Activated CD4-positive, alpha-beta T cell treated with anti-CD3 and anti-CD28 coated beads, Interleukin-2, amount 50 U/mL, for 48 hours (primary cell): ENCODE measurements at regions not wholly inside any gene's neighbourhood (a gene's known extent, or its start where the extent isn't known, plus 50 kb on each side); places are given as distances from the start of the nearest gene placed in this dataset.

Source experiments
- DNase-seq, 2 experiments: peaks; one replicate each; pipeline ENCODE4 v3.0.0-alpha.2; 2020

DNA sequence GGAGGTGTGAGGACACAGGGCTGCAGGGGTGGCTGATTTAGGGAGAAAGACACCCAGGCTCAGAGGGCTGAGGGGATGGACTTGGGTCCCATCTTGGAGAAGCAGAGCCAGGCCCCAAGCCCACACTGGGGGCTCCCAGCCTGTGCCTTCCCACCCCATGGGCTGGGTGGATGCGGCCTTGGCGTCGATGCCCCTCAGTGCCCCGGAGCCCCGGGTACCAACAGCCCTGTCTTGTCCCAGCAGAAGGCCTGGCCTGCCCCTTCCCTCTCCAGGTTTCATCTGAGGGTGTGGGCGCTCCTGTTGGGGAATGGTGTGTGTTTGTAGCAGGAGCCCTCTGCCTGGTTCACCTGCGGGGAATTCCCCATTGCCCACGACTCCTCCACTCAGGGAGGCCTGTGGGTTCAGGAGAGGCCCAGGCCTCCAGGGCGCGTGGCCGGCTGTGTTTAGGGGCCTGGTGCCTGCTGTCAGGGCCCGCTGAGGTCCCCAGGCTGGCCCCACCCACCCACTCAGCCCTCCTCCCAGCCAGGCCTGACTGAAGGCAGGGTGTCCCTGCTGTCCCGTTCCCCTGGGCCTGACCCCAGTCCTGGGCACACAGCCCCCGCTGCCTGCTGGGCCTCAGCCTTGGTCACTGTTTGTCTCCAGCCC, 51.1 kb upstream of the BEGAIN start:
- DNase-seq, result no peak

DNA sequence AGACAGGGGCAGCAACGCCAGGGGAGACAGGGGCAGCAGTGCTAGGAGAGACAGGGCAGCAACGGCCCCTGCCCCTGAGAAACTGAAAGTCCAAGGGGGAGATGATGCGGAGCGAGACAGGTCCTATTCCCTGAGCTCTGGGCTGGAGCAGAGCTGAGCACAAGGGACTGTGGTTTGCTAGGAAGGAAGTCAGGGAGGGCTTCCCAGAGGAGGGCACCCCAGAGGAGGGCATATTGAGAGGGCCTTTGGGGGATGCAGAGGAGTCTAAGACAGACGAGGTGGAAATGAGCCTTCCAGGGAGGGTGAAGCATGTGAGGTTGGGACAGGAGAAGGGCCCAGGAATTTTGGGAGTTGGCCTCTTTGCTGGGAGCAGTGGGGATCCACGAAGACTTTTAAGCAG, 52.1 kb upstream of the BEGAIN start:
- DNase-seq, result no peak

DNA sequence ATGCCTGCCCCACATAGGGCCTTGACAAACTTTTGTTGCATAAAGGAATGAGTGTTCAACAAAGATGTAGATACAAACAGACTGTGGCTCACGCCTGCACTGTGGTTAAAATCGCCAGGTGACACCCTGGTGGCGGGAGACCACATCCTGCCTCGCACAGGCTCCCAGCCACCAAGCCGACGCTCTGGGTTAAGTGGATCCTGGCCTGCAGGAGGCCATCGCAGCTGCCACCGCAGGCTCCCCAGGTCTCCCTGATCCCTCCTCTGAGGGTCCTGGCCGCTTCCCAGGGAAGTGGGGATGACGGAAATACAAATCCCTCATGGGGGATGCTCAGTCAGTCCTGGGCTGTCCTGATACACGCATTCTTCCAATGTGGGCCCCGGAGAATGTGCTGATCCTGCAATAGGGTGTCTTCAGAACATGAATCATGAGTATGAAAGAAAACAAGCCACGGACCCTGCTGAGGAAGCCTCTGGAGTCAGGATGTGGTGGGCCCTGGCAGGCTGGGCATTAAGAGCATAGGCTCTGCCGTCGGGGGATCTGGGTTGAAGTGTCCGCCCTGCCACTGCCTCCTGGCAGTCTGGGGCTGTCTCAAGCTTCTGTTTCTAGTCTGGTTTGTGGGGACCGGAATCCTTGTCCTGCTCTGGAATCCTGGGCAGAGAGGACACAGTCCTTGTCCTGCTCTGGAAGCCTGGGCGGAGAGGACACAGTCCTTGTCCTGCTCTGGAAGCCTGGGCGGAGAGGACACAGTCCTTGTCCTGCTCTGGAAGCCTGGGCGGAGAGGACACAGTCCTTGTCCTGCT, 53.5 kb upstream of the BEGAIN start:
- DNase-seq, result peak; percentile 71 to 80

DNA sequence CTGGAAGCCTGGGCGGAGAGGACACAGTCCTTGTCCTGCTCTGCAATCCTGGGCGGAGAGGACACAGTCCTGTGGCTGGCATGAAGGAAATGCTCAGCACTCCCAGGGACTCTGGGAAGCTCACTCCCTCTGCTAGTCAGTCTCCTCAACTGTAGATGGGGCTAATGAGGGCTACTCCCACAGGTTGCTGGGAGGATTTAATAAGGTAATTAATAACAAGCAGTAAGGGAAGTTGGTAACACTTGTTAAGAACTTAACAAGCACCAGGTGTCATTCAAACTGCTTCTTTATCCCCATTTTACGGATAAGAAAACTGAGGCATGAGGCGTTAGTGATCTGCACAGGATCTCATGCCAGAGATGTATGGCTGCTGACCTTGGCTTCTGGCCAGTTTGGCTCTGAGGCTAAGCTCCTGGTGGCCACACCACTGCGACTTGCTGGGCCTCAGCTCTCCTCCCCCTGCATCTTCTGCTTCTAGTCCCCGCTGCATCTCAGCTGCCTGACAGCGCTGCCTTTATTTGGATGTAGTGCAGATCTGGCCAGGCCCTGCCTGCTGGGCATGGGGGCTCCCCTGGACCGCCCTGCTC, 54.1 kb upstream of the BEGAIN start:
- DNase-seq, result no peak

DNA sequence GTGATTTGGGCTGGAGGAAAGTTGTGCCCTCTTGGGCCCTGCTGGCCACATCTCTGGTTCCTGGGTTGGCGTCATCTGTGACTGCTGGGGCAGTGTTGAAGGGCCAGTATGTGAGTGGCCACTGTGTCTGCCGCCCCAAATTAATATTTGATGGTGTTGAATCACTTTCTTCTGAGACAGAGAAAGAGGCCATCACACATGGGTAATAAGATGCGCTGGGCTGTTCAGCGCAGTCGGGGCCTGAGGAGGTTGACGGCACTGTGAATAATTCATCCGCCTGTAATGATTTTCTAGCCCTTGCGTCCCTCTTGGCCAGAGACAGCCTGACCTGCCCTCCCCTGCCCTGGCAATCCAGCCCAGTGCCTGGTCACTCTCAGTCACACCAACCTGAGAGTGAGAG, 56.2 kb upstream of the BEGAIN start:
- no peak for DNase-seq

DNA sequence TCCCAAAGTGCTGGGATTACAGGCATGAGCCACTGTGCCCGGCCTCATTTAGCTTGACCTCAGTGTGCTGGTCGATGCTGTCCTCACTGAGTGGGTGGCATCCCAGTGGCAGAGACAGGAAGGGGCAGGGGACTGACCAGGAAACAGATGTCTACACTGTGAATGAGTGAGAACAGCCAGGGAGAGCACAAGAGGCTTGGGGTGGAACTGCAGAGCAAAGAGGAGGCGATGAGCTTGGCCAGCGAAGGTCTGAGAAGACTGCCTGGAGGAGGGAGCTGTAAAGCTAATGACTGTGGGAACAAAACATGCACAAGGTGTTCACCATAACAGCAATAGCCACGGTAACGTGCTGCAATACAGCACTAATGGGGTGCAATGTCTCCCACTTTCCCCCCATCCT, 57.2 kb upstream of the BEGAIN start:
- DNase-seq, result no peak

DNA sequence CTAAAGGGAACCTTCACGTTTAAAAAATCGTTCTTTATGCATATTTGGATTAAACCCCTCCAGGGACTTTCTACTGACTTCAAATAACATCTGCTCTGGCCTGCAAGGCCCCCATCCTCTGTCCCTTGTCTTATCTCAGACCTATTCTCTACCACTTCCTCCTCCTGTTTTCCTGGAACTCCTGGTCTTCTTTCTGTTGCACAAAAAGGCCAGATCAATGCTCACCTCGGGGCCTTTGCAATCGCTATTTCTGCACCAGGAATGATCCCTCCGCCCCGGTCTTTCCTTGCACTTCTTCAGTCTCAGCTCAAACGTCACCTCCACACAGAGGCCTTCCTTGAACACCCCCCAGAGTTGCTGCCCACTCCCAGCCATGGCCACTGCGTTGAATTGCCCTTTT, 57.6 kb upstream of the BEGAIN start:
- no peak for DNase-seq

DNA sequence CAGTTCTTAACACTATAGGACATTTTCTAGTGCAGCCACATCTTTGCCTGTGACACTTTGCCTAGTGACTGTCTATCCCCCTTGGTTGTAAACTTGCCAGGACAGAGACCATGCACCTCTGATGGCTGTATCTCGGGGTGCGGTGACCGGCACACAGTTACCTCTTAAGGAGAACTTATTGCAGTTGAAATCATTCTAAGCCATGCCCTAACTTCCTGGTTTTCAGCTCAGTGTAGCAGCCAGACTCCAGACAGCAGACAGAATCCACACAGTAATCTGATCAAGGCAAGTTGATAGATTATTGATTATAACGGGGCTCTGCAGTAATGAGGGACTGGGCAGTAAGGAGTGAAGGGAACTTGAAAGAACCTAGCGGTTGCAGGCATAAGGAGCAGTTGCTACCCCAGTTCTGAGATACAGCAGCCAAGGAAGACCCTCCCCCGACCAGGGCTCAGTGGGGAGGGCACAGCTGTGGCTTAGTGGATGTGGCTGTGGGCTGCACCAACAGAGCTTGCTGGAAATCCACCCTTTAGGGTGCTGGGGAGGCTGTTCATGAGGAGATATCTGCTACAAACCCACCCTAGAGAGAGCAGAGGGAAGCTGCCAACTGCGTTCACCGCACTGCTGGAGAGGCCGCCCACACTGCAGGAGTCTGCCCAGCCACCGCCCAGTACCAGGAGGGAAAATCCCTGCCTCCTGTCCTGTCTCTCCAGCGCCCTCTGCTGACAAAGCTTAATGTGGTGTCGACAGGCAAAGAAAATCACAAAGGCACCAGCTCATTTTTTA, 58.2 kb upstream of the BEGAIN start:
- DNase-seq, result peak; percentile 91 to 94

DNA sequence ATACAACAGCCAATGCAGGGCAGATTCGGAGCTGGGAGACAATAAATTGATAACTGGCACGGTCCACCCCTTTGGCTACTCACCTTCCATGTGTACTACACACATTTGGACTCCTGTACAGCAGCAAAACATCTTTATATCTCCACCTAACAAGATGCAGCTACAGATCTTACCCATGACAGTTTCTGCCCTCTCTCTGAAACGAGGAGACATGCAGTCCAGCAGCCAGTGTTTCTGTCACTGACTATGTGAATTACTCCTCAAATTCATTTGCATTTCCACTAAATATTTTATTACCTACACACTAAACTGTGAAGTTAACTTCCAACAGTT, 58.7 kb upstream of the BEGAIN start:
- DNase-seq, result no peak

GRCh38 chr14:100648474-100649172, 61.4 kb upstream of the BEGAIN start:
- DNase-seq, result no peak

DNA sequence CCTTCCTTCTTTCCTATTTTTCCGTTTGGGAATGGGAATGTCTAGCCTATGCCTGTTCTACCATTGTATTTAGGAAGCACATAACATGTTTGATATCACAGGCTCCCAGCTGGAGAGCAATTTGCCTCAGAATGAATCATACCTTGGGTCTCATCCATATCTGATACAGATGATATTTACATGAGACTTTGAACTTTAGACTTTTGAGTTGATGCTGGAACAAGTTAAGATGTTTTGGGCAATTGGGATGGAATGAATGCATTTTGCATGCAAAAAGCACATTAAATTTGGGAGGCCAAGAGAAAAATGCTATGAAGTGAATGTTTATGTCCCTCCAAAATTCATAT, 61.9 kb upstream of the BEGAIN start:
- DNase-seq, result no peak

GRCh38 chr14:100651999-100652508, 64.8 kb upstream of the BEGAIN start:
- no peak for DNase-seq

- DNase-seq, result no peak
Measured at GRCh38 chr14:100652744-100653143, 65.5 kb upstream of the BEGAIN start.

DNA sequence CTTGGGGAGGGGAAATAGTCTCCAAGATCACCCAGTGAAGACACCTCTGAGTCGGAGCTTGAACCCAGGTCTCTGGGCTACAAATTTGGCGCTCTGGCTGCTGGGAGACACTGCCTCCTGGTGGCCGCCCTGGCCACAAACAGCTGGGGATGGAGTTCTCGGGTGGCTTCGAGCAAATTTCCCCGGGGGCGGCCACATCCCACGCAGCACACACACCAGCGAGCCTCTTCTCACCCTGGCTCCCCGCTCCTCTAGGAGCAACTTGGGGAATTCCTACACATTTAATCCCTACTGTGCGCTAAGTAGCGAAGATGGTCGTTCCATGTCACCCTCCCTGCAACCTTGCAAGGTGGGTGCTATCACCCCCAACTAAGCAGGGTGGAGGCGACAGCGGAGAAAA, 66.2 kb upstream of the BEGAIN start:
- peak; percentile 34 to 47 for DNase-seq

DNA sequence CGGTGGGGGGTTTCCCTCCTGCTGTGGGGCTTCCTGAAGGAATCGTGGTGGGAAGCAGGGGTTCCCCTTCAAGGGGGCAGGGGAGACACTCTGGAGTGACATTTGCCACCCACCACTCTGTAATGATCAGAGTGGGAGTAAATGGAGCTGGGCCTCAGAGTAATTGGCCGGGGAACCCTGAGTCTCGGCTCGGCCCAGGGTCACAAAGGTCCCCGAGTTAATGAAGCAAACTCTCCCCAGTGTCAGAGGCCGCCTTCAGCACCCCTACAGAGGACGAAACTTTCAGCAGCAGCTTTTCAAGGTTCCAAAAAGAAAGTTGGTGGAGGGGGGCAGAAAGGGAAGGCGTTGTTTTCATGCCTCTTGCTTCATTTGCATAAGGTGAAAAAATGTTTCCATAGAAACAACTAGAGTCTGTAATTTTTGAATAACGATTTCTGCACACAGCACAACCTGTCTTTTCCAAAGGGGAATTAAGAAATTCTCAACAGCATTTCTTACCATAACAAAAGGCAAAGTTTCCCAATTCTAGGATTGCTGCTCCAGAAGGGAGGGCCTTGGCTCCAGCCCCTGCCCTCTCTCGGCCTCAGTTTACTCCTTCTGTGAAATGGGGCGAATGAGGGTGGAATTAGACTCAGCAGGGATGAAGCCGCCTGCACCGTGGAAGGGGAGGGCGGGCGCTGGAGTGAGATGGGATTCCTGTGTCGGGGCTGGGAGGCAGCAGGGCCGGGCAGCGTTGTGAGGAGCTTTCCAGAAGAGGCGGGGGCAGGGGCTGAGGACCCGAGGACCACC, 67.0 kb upstream of the BEGAIN start:
- no peak for DNase-seq

- peak; percentile 37 to 44 for DNase-seq
Measured at GRCh38 chr14:100654814-100655740, 67.9 kb upstream of the BEGAIN start.

GRCh38 chr14:100655741-100656085, 68.5 kb upstream of the BEGAIN start:
- no peak for DNase-seq

DNA sequence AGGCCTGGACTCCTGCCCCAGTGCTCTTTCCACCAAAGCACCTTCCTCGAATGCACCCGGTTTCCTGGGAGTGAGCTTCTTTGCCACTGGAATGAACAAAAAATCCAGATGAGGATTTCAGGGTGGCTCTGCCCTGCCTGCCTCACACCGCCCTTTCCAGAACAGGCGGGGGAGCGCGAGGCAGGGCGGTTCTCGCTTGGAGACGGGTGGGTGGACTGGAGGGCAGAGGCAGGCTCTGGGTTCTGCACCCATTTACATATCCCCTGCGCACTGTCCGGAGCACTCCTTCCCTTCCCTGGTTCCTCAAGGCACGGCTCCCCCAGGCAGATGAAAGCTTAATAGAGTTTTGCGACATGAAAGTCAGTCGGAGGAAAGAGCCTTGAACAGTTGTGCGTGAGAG, 69.7 kb upstream of the DLK1 start:
- no peak for DNase-seq

DNA sequence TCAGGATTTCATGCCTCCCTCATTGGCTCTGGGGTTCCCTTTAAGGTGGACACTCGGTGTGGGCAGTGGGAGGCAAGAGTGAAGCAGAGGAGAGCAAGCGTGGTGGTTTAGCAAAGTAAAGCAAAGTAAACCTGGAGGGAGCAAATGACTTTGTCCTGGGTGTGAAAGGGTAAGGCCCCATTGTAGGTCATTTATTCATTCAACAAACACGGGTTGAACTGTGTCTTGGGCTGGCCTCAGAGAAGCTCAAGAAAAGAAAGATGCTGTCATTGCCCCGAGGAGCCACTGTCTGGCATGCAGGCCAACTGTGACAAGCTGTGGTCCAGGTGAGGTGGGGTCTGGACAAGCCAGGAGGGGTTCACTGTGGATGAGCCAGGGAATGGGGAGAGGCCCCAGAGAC, 68.9 kb upstream of the DLK1 start:
- no peak for DNase-seq

DNA sequence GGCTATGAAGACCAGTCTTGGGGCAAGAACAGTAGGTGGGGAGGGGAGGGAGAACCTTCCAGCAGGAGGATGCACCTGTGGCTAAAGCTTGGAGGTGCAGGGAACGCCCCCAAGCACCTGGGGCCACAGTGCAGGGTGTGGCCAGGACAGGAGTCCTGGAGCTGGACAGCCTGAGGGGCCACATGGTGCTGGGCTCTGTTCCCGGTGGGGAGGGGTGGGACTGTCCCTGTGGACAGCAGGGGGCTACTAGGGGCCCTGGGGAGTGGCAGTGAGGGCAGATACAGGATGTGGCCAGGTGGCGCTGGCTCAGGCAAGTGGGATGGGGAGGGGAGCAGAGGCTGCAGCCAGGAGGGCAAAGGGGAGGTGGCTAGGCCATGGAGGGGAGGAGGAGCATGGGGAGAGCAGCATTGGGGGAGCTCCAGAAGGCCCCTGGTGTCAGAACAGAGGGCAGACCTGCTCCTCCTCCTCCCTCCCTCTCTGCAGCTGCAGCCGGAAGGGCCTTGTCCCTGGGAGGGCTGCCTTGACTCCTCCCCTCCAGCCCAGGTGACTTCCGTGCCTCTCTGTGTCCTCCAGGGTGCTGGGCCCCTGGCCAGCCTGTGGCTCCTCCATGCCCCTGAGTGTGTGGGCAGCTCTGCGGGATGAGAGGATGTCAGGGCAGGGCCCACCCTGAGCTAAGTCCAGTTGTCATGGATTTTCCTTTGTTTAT, 68.4 kb upstream of the DLK1 start:
- no peak for DNase-seq
